ENCODE measurements at regions not wholly inside any gene's neighbourhood (a gene's known extent, or its start where the extent isn't known, plus 50 kb on each side); places are given as distances from the start of the nearest gene placed in this dataset.

DNA sequence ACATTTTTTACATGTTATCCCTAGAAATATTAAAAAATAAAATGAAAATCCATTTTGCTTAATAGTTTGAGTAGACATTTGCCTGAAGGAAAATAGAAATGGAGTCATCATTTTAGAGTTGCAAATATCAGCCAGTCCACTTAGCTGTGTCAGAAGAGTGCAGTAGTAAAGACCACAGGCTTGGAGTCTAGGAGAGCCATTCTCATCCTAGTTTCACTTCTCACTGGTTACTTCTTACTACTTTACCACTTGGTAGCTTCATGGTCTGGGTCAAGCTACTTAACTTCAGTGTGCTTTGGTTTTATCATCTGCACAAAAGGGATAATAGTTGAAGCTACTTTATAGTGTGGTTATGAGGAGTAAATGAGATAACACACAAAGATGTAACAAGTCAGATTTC lies 286.5 kb upstream of the NBEA start:
- DNase-seq (ENCODE audit: low read depth, low spot score) (no peak), ATAC-seq (no peak)

More for the DNA sequence above, 286.5 kb upstream of the NBEA start:
- Histone ChIP-seq H3K27me3 (ENCODE audit: insufficient read depth, low read length) (no peaks in the 10 kb centered on the region), H3K79me2 (ENCODE audit: insufficient read depth, low read length) (no peaks in the 10 kb centered on the region), H4K20me1 (ENCODE audit: insufficient read depth) (no peaks in the 10 kb centered on the region), H3K4me2 (ENCODE audit: low read length) (no peak overlapping the region), H3K36me3 (ENCODE audit: control insufficient read depth in 1 of 2, insufficient read depth in 2 of 2, low read length in 2 of 2) (no peaks in the 10 kb centered on the region), H3K9me2 (ENCODE audit: insufficient read depth) (no peaks in the 10 kb centered on the region), H3K9ac (ENCODE audit: low read length) (no peak overlapping the region), H3K4me3 (replicated peaks in 1 of 2; ENCODE audit: low read depth in 1 of 2, low read length in 2 of 2) (no peak overlapping the region), H2AFZ (ENCODE audit: low read depth, low read length, poor library complexity, severe bottlenecking) (no peak overlapping the region), H3K4me1 (ENCODE audit: control insufficient read depth in 1 of 2, insufficient read depth in 2 of 2, low read length in 2 of 2) (0 out of 4 replicates have a peak, but pooled peaks cover 0 to 4% of the 10 kb centered on the region in 2 experiments), H3K9me3 (ENCODE audit: control insufficient read depth in 1 of 2, insufficient read depth in 1 of 2, low read depth in 1 of 2, low read length in 2 of 2) (no peaks in the 10 kb centered on the region), H3K27ac (ENCODE audit: low read depth, low read length) (no peak overlapping the region)
- ChIA-PET RAD21 (ENCODE audit: low non-redundant PET in 1 of 2, low total read pairs in 2 of 2, uncharacterized antibody in 2 of 2, unreplicated experiment in 2 of 2) (no interaction called here), CTCF (no interaction called here), POLR2A (no interaction called here)
- BruUV-seq (replicated peaks): no TSS peak
- intact Hi-C loops (cut with micrococcal nuclease): no loop called here
- TF ChIP-seq CEBPB (IDR thresholded peaks at IDR 0.05; ENCODE audit: low read depth) (no peak), EGR1 (IDR thresholded peaks at IDR 0.05; ENCODE audit: low read depth) (no peak), ELF1 (IDR thresholded peaks at IDR 0.05; ENCODE audit: borderline replicate concordance, low read depth) (no peak), CBX3 (IDR thresholded peaks at IDR 0.05; ENCODE audit: low read depth) (no peak), POLR2A (IDR thresholded peaks at IDR 0.05; ENCODE audit: borderline replicate concordance, extremely low read depth, insufficient read depth, insufficient read length) (no peak), YY1 (IDR thresholded peaks at IDR 0.05; ENCODE audit: extremely low read depth, insufficient replicate concordance, low read depth, low read length) (no peak), SRF (IDR thresholded peaks at IDR 0.05; ENCODE audit: low read depth) (no peak), SIN3A (IDR thresholded peaks at IDR 0.05; ENCODE audit: low read depth) (no peak), ZFX (IDR thresholded peaks at IDR 0.05) (no peak), EZH2phosphoT487 (IDR thresholded peaks at IDR 0.05; ENCODE audit: borderline replicate concordance) (no peak)
- TF ChIP-seq, protein P1, sequence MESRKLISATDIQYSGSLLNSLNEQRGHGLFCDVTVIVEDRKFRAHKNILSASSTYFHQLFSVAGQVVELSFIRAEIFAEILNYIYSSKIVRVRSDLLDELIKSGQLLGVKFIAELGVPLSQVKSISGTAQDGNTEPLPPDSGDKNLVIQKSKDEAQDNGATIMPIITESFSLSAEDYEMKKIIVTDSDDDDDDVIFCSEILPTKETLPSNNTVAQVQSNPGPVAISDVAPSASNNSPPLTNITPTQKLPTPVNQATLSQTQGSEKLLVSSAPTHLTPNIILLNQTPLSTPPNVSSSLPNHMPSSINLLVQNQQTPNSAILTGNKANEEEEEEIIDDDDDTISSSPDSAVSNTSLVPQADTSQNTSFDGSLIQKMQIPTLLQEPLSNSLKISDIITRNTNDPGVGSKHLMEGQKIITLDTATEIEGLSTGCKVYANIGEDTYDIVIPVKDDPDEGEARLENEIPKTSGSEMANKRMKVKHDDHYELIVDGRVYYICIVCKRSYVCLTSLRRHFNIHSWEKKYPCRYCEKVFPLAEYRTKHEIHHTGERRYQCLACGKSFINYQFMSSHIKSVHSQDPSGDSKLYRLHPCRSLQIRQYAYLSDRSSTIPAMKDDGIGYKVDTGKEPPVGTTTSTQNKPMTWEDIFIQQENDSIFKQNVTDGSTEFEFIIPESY (IDR thresholded peaks at IDR 0.05; ENCODE audit: extremely low read depth, insufficient replicate concordance, low read length): no peak
- TF ChIP-seq, protein P2, sequence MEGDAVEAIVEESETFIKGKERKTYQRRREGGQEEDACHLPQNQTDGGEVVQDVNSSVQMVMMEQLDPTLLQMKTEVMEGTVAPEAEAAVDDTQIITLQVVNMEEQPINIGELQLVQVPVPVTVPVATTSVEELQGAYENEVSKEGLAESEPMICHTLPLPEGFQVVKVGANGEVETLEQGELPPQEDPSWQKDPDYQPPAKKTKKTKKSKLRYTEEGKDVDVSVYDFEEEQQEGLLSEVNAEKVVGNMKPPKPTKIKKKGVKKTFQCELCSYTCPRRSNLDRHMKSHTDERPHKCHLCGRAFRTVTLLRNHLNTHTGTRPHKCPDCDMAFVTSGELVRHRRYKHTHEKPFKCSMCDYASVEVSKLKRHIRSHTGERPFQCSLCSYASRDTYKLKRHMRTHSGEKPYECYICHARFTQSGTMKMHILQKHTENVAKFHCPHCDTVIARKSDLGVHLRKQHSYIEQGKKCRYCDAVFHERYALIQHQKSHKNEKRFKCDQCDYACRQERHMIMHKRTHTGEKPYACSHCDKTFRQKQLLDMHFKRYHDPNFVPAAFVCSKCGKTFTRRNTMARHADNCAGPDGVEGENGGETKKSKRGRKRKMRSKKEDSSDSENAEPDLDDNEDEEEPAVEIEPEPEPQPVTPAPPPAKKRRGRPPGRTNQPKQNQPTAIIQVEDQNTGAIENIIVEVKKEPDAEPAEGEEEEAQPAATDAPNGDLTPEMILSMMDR (IDR thresholded peaks at IDR 0.05 in 2 of 3, conservative IDR thresholded peaks at IDR 0.05 in 1 of 3; ENCODE audit: borderline replicate concordance in 1 of 3, insufficient read depth in 1 of 3, low read depth in 2 of 3, low read length in 2 of 3): no peak
